HS-5 (cell line): ENCODE measurements at regions not wholly inside any gene's neighbourhood (a gene's known extent, or its start where the extent isn't known, plus 50 kb on each side); places are given as distances from the start of the nearest gene placed in this dataset.
"Not testable (repeated sequence)": the region's sequence is repeated elsewhere in the genome, so short reads cannot be mapped to it uniquely, and the experiment has no call there.

Experiments
- DNase-seq: peaks from one replicate; pipeline ENCODE4 v3.0.0-alpha.2; 2012; ENCODE audit warnings: low read depth

- DNase-seq: no peak
Measured at GRCh38 chr17:37828651-37829124, 83.8 kb upstream of the HNF1B start.

- no peak for DNase-seq
Measured at GRCh38 chr17:37827905-37828650, 83.2 kb upstream of the HNF1B start.

- no peak for DNase-seq
Measured at GRCh38 chr17:37826497-37827430, 81.9 kb upstream of the HNF1B start.

- DNase-seq: no peak
Measured at GRCh38 chr17:37825851-37826250, 81.0 kb upstream of the HNF1B start.

GRCh38 chr17:37824534-37825485 is 80.0 kb upstream of the HNF1B start:
- DNase-seq: peak; percentile 62

- no peak for DNase-seq
Measured at GRCh38 chr17:37823996-37824395, 79.1 kb upstream of the HNF1B start.

- no peak for DNase-seq
Measured at GRCh38 chr17:37820995-37821713, 76.3 kb upstream of the HNF1B start.

GRCh38 chr17:37820313-37820994 is 75.6 kb upstream of the HNF1B start:
- DNase-seq: no peak

- no peak for DNase-seq
Measured at GRCh38 chr17:37818689-37819088, 73.8 kb upstream of the HNF1B start.

- DNase-seq: no peak
Measured at GRCh38 chr17:37816950-37817349, 72.1 kb upstream of the HNF1B start.

GRCh38 chr17:37815536-37815935 is 70.7 kb upstream of the HNF1B start:
- DNase-seq: no peak

- DNase-seq: peak; percentile 92
Measured at GRCh38 chr17:37813751-37814150, 68.9 kb upstream of the HNF1B start.

GRCh38 chr17:37808846-37809245 is 64.0 kb upstream of the HNF1B start:
- not testable (repeated sequence) for DNase-seq

- no peak for DNase-seq
Measured at GRCh38 chr17:37802712-37803416, 58.0 kb upstream of the HNF1B start.

GRCh38 chr17:37802061-37802595 is 57.3 kb upstream of the HNF1B start:
- DNase-seq: no peak

- no peak for DNase-seq
Measured at GRCh38 chr17:37801171-37801570, 56.3 kb upstream of the HNF1B start.

GRCh38 chr17:37797206-37797605 is 52.3 kb upstream of the HNF1B start:
- DNase-seq: no peak

- no peak for DNase-seq
Measured at GRCh38 chr17:37796076-37796475, 51.2 kb upstream of the HNF1B start.
